ENCODE measurements at regions not wholly inside any gene's neighbourhood (a gene's known extent, or its start where the extent isn't known, plus 50 kb on each side); places are given as distances from the start of the nearest gene placed in this dataset.

GRCh38 chr11:69935941-69936505, 116.8 kb upstream of the FGF3 start:
- H3K4me1 Mint-ChIP-seq (ENCODE audit: low read depth): no peaks in the 10 kb centered on the region
- H3K36me3 Mint-ChIP-seq (ENCODE audit: low read depth): no peaks in the 10 kb centered on the region
- H3K4me3 Mint-ChIP-seq: no peak overlapping the region
- no peak overlapping the region for H3K27ac Mint-ChIP-seq
- H3K27me3 Mint-ChIP-seq: peaks cover 2% of the 10 kb centered on the region
- intact Hi-C loops (cut with micrococcal nuclease): no loop called here
- H3K9me3 Mint-ChIP-seq: no peaks in the 10 kb centered on the region

GRCh38 chr11:69936771-69937170, 117.6 kb upstream of the FGF3 start:
- H3K27me3 Mint-ChIP-seq: peaks cover 2% of the 10 kb centered on the region
- intact Hi-C loops (cut with micrococcal nuclease): no loop called here
- no peaks in the 10 kb centered on the region for H3K9me3 Mint-ChIP-seq

GRCh38 chr11:69938206-69938605, 119.0 kb upstream of the FGF3 start:
- no peak overlapping the region for H3K27ac Mint-ChIP-seq
- peaks cover 5% of the 10 kb centered on the region for H3K27me3 Mint-ChIP-seq
- no peaks in the 10 kb centered on the region for H3K36me3 Mint-ChIP-seq (ENCODE audit: low read depth)

More at GRCh38 chr11:69936771-69937170, 117.6 kb upstream of the FGF3 start:
- Mint-ChIP-seq H3K36me3 (ENCODE audit: low read depth) (no peaks in the 10 kb centered on the region), H3K4me1 (ENCODE audit: low read depth) (no peaks in the 10 kb centered on the region), H3K4me3 (no peak overlapping the region), H3K27ac (no peak overlapping the region)

GRCh38 chr11:69939551-69940245, 120.5 kb upstream of the FGF3 start:
- intact Hi-C loops (cut with micrococcal nuclease): no loop called here
- no peaks in the 10 kb centered on the region for H3K9me3 Mint-ChIP-seq
- no peaks in the 10 kb centered on the region for H3K36me3 Mint-ChIP-seq (ENCODE audit: low read depth)
- H3K27ac Mint-ChIP-seq: no peak overlapping the region
- no peaks in the 10 kb centered on the region for H3K4me1 Mint-ChIP-seq (ENCODE audit: low read depth)
- H3K27me3 Mint-ChIP-seq: peaks cover 5% of the 10 kb centered on the region
- no peak overlapping the region for H3K4me3 Mint-ChIP-seq

More at GRCh38 chr11:69938206-69938605, 119.0 kb upstream of the FGF3 start:
- H3K4me3 Mint-ChIP-seq: no peak overlapping the region
- H3K9me3 Mint-ChIP-seq: no peaks in the 10 kb centered on the region
- no peaks in the 10 kb centered on the region for H3K4me1 Mint-ChIP-seq (ENCODE audit: low read depth)
- intact Hi-C loops (cut with micrococcal nuclease): no loop called here

- peaks cover 4% of the 10 kb centered on the region for H3K27me3 Mint-ChIP-seq
These were observed 121.0 kb upstream of the FGF3 start for GRCh38 chr11:69940246-69940610.

GRCh38 chr11:69941546-69942332, 122.5 kb upstream of the FGF3 start:
- Mint-ChIP-seq H3K36me3 (ENCODE audit: low read depth) (no peaks in the 10 kb centered on the region), H3K27me3 (peaks cover 4% of the 10 kb centered on the region), H3K4me3 (no peak overlapping the region), H3K27ac (no peak overlapping the region), H3K4me1 (ENCODE audit: low read depth) (no peaks in the 10 kb centered on the region), H3K9me3 (no peaks in the 10 kb centered on the region)
- intact Hi-C loops (cut with micrococcal nuclease): no loop called here

More at GRCh38 chr11:69940246-69940610, 121.0 kb upstream of the FGF3 start:
- Mint-ChIP-seq H3K27ac (no peak overlapping the region), H3K9me3 (no peaks in the 10 kb centered on the region), H3K36me3 (ENCODE audit: low read depth) (no peaks in the 10 kb centered on the region), H3K4me3 (no peak overlapping the region), H3K4me1 (ENCODE audit: low read depth) (no peaks in the 10 kb centered on the region)
- intact Hi-C loops (cut with micrococcal nuclease): no loop called here

GRCh38 chr11:69942333-69942820, 123.2 kb upstream of the FGF3 start:
- H3K4me1 Mint-ChIP-seq (ENCODE audit: low read depth): no peaks in the 10 kb centered on the region
- no peak overlapping the region for H3K27ac Mint-ChIP-seq
- peaks cover 4% of the 10 kb centered on the region for H3K27me3 Mint-ChIP-seq
- no peaks in the 10 kb centered on the region for H3K36me3 Mint-ChIP-seq (ENCODE audit: low read depth)
- intact Hi-C loops (cut with micrococcal nuclease): no loop called here
- H3K4me3 Mint-ChIP-seq: no peak overlapping the region
- H3K9me3 Mint-ChIP-seq: no peaks in the 10 kb centered on the region

- H3K27me3 Mint-ChIP-seq: peaks cover 4% of the 10 kb centered on the region
- H3K4me1 Mint-ChIP-seq (ENCODE audit: low read depth): no peaks in the 10 kb centered on the region
- intact Hi-C loops (cut with micrococcal nuclease): no loop called here
- H3K36me3 Mint-ChIP-seq (ENCODE audit: low read depth): no peaks in the 10 kb centered on the region
- no peak overlapping the region for H3K4me3 Mint-ChIP-seq
- H3K9me3 Mint-ChIP-seq: no peaks in the 10 kb centered on the region
- H3K27ac Mint-ChIP-seq: no peak overlapping the region
These were observed 123.8 kb upstream of the FGF3 start for GRCh38 chr11:69943066-69943465.

- Mint-ChIP-seq H3K27ac (no peak overlapping the region), H3K9me3 (no peaks in the 10 kb centered on the region), H3K27me3 (peaks cover 4% of the 10 kb centered on the region), H3K36me3 (ENCODE audit: low read depth) (no peaks in the 10 kb centered on the region), H3K4me1 (ENCODE audit: low read depth) (no peaks in the 10 kb centered on the region), H3K4me3 (no peak overlapping the region)
- intact Hi-C loops (cut with micrococcal nuclease): no loop called here
These were observed 124.3 kb upstream of the FGF3 start for GRCh38 chr11:69943506-69943905.

- H3K4me3 Mint-ChIP-seq: no peak overlapping the region
- intact Hi-C loops (cut with micrococcal nuclease): no loop called here
- no peaks in the 10 kb centered on the region for H3K9me3 Mint-ChIP-seq
- H3K27ac Mint-ChIP-seq: no peak overlapping the region
- H3K27me3 Mint-ChIP-seq: peaks cover 4% of the 10 kb centered on the region
- no peaks in the 10 kb centered on the region for H3K36me3 Mint-ChIP-seq (ENCODE audit: low read depth)
- H3K4me1 Mint-ChIP-seq (ENCODE audit: low read depth): no peaks in the 10 kb centered on the region
These were observed 125.1 kb upstream of the FGF3 start for GRCh38 chr11:69944146-69944795.

- Mint-ChIP-seq H3K4me3 (no peak overlapping the region), H3K9me3 (no peaks in the 10 kb centered on the region), H3K4me1 (ENCODE audit: low read depth) (no peaks in the 10 kb centered on the region), H3K36me3 (ENCODE audit: low read depth) (no peaks in the 10 kb centered on the region), H3K27ac (no peak overlapping the region), H3K27me3 (peaks cover 4% of the 10 kb centered on the region)
- intact Hi-C loops (cut with micrococcal nuclease): no loop called here
These were observed 125.9 kb upstream of the FGF3 start for GRCh38 chr11:69945157-69945556.

GRCh38 chr11:69947059-69947792, 128.0 kb upstream of the FGF3 start:
- intact Hi-C loops (cut with micrococcal nuclease): no loop called here
- H3K4me3 Mint-ChIP-seq: no peak overlapping the region
- H3K27ac Mint-ChIP-seq: no peak overlapping the region
- H3K4me1 Mint-ChIP-seq (ENCODE audit: low read depth): peaks cover 6% of the 10 kb centered on the region
- no peaks in the 10 kb centered on the region for H3K36me3 Mint-ChIP-seq (ENCODE audit: low read depth)
- H3K27me3 Mint-ChIP-seq: peaks cover 4% of the 10 kb centered on the region
- no peaks in the 10 kb centered on the region for H3K9me3 Mint-ChIP-seq

GRCh38 chr11:69947793-69948255, 128.6 kb upstream of the FGF3 start:
- Mint-ChIP-seq H3K9me3 (no peaks in the 10 kb centered on the region), H3K4me3 (no peak overlapping the region), H3K27me3 (peaks cover 3% of the 10 kb centered on the region), H3K27ac (no peak overlapping the region), H3K36me3 (ENCODE audit: low read depth) (no peaks in the 10 kb centered on the region), H3K4me1 (ENCODE audit: low read depth) (peaks cover 6% of the 10 kb centered on the region)
- intact Hi-C loops (cut with micrococcal nuclease): no loop called here

Measured in dendritic cell treated with granulocyte-macrophage colony-stimulating factor and Interleukin-4, amounts not matched to agents 40 ng/mL and 50 ng/mL, for 4 days (primary cell).